Uterus (tissue), 2 donors: ENCODE measurements at regions not wholly inside any gene's neighbourhood (a gene's known extent, or its start where the extent isn't known, plus 50 kb on each side); places are given as distances from the start of the nearest gene placed in this dataset.

Experiments
- POLR2A ChIP-seq, 2 donors: fragments of 450-650 bp; IDR thresholded peaks; one replicate each; pipeline ENCODE4 v1.6.1; 2016; ENCODE audit warnings: antibody characterized with exemption in 2 of 2, mild to moderate bottlenecking in 1 of 2, moderate library complexity in 1 of 2
- TF ChIP-seq, protein P1 (sequence below), 4 experiments: fragments of 200-600 bp in 2 of 4; fragments of 450-650 bp in 2 of 4; sonication (generic) in 2 of 4; IDR thresholded peaks; one replicate each; pipeline ENCODE4 v1.5.1; 2016 to 2019; ENCODE audit warnings: antibody characterized with exemption in 4 of 4, mild to moderate bottlenecking in 2 of 4, moderate library complexity in 1 of 4

DNA sequence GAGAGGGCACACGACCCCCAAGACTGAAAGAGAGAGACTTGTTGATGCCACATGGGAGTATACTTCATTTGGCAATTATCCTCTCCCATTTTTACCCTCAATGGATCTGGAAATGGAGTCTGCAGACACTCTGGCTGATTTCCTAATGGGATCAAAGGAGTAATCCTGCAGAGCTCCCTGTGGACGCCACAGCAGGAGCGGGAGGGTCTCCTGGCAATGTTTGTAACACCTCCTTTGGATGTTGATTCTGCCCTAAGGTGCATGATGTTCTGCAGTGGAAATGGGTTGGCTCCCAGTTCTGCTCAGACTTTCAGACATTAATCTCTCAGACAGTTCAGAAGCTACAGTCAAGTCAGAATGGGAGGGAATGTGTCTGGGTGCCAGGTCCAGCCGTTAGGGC is 166.0 kb upstream of the WDR11 start:
- TF ChIP-seq, protein P1, sequence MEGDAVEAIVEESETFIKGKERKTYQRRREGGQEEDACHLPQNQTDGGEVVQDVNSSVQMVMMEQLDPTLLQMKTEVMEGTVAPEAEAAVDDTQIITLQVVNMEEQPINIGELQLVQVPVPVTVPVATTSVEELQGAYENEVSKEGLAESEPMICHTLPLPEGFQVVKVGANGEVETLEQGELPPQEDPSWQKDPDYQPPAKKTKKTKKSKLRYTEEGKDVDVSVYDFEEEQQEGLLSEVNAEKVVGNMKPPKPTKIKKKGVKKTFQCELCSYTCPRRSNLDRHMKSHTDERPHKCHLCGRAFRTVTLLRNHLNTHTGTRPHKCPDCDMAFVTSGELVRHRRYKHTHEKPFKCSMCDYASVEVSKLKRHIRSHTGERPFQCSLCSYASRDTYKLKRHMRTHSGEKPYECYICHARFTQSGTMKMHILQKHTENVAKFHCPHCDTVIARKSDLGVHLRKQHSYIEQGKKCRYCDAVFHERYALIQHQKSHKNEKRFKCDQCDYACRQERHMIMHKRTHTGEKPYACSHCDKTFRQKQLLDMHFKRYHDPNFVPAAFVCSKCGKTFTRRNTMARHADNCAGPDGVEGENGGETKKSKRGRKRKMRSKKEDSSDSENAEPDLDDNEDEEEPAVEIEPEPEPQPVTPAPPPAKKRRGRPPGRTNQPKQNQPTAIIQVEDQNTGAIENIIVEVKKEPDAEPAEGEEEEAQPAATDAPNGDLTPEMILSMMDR (IDR thresholded peaks at IDR 0.05), result no peak
- TF ChIP-seq POLR2A (IDR thresholded peaks at IDR 0.05), result no peak
